ENCODE measurements at regions not wholly inside any gene's neighbourhood (a gene's known extent, or its start where the extent isn't known, plus 50 kb on each side); places are given as distances from the start of the nearest gene placed in this dataset.

- no peak overlapping the region for H3K27ac Mint-ChIP-seq
- ATAC-seq (no peak), DNase-seq (ENCODE audit: low spot score in 2 of 2) (no peak)
- H3K9me3 Mint-ChIP-seq, result peaks cover 23 to 24% of the 10 kb centered on the region in 2 donors
- no peaks in the 10 kb centered on the region for H3K36me3 Mint-ChIP-seq
These were observed 1360.0 kb downstream of the TECRL start for GRCh38 chr4:63049278-63049677.

GRCh38 chr4:63036159-63036866 lies 1372.9 kb downstream of the TECRL start:
- no peaks in the 10 kb centered on the region for H3K36me3 Mint-ChIP-seq
- H3K9me3 Mint-ChIP-seq, result peaks cover 12 to 21% of the 10 kb centered on the region in 2 donors
- no peak overlapping the region for H3K27ac Mint-ChIP-seq
- ATAC-seq (no peak), DNase-seq (ENCODE audit: low spot score in 2 of 2) (no peak)

DNA sequence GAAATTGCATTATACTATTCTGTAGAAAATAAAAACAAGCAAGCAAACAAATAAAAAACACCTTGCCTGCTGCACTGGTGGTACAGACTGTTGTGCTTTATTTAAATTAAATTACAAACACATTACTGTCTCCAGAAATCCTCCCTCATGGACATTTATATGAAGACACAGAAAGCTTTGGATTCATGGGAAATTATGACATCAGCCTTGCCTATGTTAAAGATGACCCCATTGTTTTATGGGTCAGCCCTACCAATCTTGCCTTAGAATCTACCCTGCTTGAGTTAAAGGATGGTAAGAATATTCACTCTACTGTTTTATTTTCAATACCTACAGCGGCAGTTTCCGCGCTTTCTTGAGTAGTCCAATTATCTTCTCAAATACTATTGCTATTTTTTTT lies 1379.9 kb downstream of the TECRL start:
- Mint-ChIP-seq H3K9me3 (peaks cover 17% of the 10 kb centered on the region in 2 donors), H3K27ac (no peak overlapping the region), H3K36me3 (no peaks in the 10 kb centered on the region)
- DNase-seq (ENCODE audit: low spot score in 2 of 2), result no peak
- ATAC-seq, result no peak

DNA sequence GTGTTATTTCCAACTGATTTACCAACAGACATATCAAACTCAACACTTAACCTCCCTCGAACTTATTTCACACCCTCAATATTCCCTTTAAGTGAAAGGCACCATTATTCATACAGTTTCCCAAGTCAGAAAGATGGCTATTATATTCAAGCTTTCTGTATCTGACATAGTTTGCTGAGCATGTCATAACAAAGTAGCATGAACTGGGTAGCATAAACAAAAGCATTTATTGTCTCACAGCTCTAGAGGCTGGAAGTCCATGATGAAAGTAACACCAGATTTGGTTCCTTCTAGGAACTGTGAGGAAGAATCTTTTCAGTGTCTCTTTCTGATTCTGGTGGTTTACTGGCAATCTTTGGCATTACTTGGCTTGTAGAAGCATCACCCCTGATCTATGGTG lies 1388.6 kb downstream of the TECRL start:
- ATAC-seq, result no peak
- H3K9me3 Mint-ChIP-seq, result peaks cover 11 to 17% of the 10 kb centered on the region in 2 donors
- no peaks in the 10 kb centered on the region for H3K36me3 Mint-ChIP-seq
- H3K27ac Mint-ChIP-seq, result no peak overlapping the region
- no peak for DNase-seq (ENCODE audit: low spot score in 2 of 2)

- Mint-ChIP-seq H3K9me3 (peaks cover 9 to 21% of the 10 kb centered on the region in 2 donors), H3K27ac (no peak overlapping the region), H3K36me3 (no peaks in the 10 kb centered on the region)
- DNase-seq (ENCODE audit: low spot score in 2 of 2), result no peak
- no peak for ATAC-seq
These were observed 1392.0 kb downstream of the TECRL start for GRCh38 chr4:63017300-63017699.

DNA sequence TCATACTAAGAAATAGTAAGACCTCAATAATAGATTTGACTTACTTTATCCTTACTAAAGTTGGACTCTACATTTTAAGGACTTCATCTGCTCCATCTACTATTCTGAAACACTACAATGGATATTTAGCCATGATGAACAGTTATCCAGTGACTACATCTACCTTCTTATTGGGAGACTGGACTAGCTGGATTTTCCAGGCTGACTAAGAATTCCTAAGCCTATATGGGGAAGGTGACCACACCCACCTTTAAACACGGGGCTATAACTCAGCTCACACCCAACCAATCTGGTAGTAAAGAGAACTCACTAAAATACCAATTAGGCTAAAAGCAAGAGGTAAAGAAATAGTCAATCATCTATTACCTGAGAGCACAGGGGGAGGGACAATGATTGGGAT lies 1438.4 kb downstream of the TECRL start:
- H3K9me3 Mint-ChIP-seq, result peaks cover 21 to 37% of the 10 kb centered on the region in 2 donors
- H3K36me3 Mint-ChIP-seq, result peaks cover 0 to 8% of the 10 kb centered on the region in 2 donors
- ATAC-seq (no peak), DNase-seq (ENCODE audit: low spot score in 2 of 2) (no peak)
- H3K27ac Mint-ChIP-seq, result no peak overlapping the region

DNA sequence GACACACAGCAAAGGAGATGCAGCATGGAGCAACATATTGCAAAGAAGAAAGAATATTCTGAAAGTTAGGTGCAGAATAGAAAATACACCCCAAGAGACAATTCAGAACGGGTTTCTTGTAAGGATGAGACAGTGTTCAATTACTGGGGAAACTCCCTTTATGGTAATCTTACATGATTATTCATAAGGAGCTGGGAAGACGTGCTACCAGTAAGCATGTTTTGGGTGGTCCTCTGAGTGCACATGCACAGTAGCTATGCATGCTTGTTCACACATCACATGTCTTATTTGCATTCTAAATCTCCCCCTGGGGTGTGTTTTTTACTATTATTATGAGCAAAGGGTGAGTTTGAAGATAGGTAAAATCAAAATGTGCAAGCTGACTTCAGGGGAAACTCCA lies 1448.8 kb downstream of the TECRL start:
- Mint-ChIP-seq H3K36me3 (no peaks in the 10 kb centered on the region), H3K9me3 (peaks cover 0 to 4% of the 10 kb centered on the region in 2 donors), H3K27ac (no peak overlapping the region)
- no peak for DNase-seq (ENCODE audit: low spot score in 2 of 2)
- ATAC-seq, result no peak

- peaks cover 9 to 12% of the 10 kb centered on the region in 2 donors for H3K9me3 Mint-ChIP-seq
- no peak for ATAC-seq
- no peaks in the 10 kb centered on the region for H3K36me3 Mint-ChIP-seq
- H3K27ac Mint-ChIP-seq, result no peak overlapping the region
- no peak for DNase-seq (ENCODE audit: low spot score in 2 of 2)
These were observed 1455.5 kb downstream of the TECRL start for GRCh38 chr4:62953752-62954151.

DNA sequence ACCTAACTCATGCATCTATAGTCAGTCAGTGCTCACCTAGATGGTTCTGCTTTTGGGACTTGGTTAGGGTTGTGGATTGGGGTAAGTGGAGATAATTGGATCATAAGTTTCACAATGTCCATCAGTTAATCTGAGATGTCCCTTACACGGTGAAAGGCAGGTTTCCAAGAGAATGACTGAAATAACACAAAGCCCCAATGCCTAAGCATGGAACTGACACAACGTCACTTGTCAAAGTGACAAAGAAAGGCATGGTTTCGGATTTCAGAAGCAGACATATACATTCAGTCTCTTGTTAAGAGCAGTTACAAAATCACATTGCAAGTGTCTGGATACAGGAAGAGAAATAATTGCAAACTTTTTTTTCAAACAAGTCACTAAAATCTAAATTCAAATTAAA lies 1456.9 kb downstream of the TECRL start:
- H3K27ac Mint-ChIP-seq, result no peak overlapping the region
- H3K9me3 Mint-ChIP-seq, result peaks cover 9 to 14% of the 10 kb centered on the region in 2 donors
- DNase-seq (ENCODE audit: low spot score in 2 of 2), result no peak
- no peaks in the 10 kb centered on the region for H3K36me3 Mint-ChIP-seq
- ATAC-seq, result no peak

DNA sequence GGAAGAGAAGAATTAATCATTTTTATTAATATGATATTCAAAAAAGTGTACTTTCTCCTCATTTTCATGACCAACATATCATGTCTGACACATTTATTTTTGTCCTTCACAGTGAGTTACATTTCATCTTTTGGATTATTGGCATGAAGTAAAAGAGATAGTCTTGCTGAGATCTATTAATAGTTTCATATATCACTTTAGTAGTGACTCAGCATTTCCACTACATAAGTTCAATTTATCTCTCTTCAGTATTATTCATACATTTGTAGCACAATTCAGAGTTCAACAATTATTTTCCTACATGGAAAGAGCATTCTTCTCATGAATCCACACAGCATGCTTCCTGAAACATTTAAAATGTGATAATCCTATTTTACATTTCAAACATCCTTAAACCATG lies 1461.1 kb downstream of the TECRL start:
- DNase-seq (ENCODE audit: low spot score in 2 of 2), result no peak
- ATAC-seq, result no peak
- Mint-ChIP-seq H3K9me3 (peaks cover 10 to 18% of the 10 kb centered on the region in 2 donors), H3K36me3 (no peaks in the 10 kb centered on the region), H3K27ac (no peak overlapping the region)

DNA sequence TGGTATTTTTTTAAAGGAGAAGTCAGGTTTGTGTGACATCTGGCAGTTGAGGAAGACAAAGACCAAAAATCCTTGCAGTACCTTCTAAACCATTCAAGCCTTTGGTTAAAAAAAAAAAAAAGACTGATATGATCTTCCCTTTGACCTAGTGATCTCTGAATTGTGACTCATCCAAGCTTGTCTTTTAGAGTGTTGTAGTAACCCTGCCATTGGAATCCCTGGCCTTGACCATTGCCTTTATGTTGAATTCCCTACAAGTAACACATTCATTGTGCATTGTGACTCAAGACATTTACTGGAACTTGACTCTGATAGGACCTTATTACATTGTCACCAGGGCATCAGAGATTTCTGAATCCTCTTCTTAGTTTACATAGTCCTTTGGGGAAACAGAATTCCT lies 1469.0 kb downstream of the TECRL start:
- H3K36me3 Mint-ChIP-seq, result peaks cover 0 to 5% of the 10 kb centered on the region in 2 donors
- ATAC-seq (no peak), DNase-seq (ENCODE audit: low spot score in 2 of 2) (no peak)
- H3K27ac Mint-ChIP-seq, result no peak overlapping the region
- H3K9me3 Mint-ChIP-seq, result peaks cover 33 to 40% of the 10 kb centered on the region in 2 donors

- DNase-seq (ENCODE audit: low spot score in 2 of 2), result no peak
- H3K27ac Mint-ChIP-seq, result no peak overlapping the region
- no peak for ATAC-seq
- no peaks in the 10 kb centered on the region for H3K36me3 Mint-ChIP-seq
- peaks cover 25 to 28% of the 10 kb centered on the region in 2 donors for H3K9me3 Mint-ChIP-seq
These were observed 1478.4 kb downstream of the TECRL start for GRCh38 chr4:62930884-62931283.

DNA sequence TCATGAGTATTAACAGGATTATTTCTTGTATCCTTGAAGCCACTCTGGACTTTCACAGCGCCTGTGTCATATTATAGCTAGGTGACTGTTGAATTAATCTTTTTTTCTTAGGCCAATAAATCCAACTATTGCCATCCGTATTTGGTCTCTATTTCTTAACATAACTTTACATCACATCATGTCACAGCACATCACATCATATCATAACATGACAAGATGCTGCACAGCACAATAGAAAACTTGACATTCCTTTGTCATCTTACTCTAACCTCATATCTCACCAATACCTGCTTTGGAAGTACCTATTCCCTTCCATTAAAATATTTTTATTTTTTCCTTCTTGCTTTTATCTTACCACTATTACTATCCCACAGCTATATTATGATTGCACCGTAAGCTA lies 1480.8 kb downstream of the TECRL start:
- ATAC-seq (no peak), DNase-seq (ENCODE audit: low spot score in 2 of 2) (no peak)
- no peaks in the 10 kb centered on the region for H3K36me3 Mint-ChIP-seq
- peaks cover 21 to 22% of the 10 kb centered on the region in 2 donors for H3K9me3 Mint-ChIP-seq
- H3K27ac Mint-ChIP-seq, result no peak overlapping the region

- H3K9me3 Mint-ChIP-seq, result peaks cover 18 to 21% of the 10 kb centered on the region in 2 donors
- no peak for DNase-seq (ENCODE audit: low spot score in 2 of 2)
- no peaks in the 10 kb centered on the region for H3K36me3 Mint-ChIP-seq
- H3K27ac Mint-ChIP-seq, result no peak overlapping the region
- ATAC-seq, result no peak
These were observed 1481.7 kb downstream of the TECRL start for GRCh38 chr4:62927574-62927973.

GRCh38 chr4:62923783-62924182 lies 1485.5 kb downstream of the TECRL start:
- no peak overlapping the region for H3K27ac Mint-ChIP-seq
- no peak for DNase-seq (ENCODE audit: low spot score in 2 of 2)
- ATAC-seq, result no peak
- no peaks in the 10 kb centered on the region for H3K36me3 Mint-ChIP-seq
- H3K9me3 Mint-ChIP-seq, result peaks cover 10 to 13% of the 10 kb centered on the region in 2 donors

- Mint-ChIP-seq H3K27ac (no peak overlapping the region), H3K9me3 (peaks cover 3 to 10% of the 10 kb centered on the region in 2 donors), H3K36me3 (no peaks in the 10 kb centered on the region)
- ATAC-seq (no peak), DNase-seq (ENCODE audit: low spot score in 2 of 2) (no peak)
These were observed 1491.6 kb downstream of the TECRL start for GRCh38 chr4:62917649-62918048.

- Mint-ChIP-seq H3K27ac (no peak overlapping the region), H3K9me3 (peaks cover 12 to 25% of the 10 kb centered on the region in 2 donors), H3K36me3 (no peaks in the 10 kb centered on the region)
- ATAC-seq (no peak), DNase-seq (ENCODE audit: low spot score in 2 of 2) (no peak)
These were observed 1494.5 kb downstream of the TECRL start for GRCh38 chr4:62914758-62915157.

GRCh38 chr4:62913065-62913464 lies 1496.2 kb downstream of the TECRL start:
- Mint-ChIP-seq H3K9me3 (peaks cover 12 to 20% of the 10 kb centered on the region in 2 donors), H3K36me3 (no peaks in the 10 kb centered on the region), H3K27ac (no peak overlapping the region)
- ATAC-seq, result no peak
- no peak for DNase-seq (ENCODE audit: low spot score in 2 of 2)

All from activated naive CD4-positive, alpha-beta T cell treated with anti-CD3 and anti-CD28 coated beads, Interleukin-2, amount 50 U/mL, for 72 hours (primary cell).